EL (cell line): ENCODE measurements at regions not wholly inside any gene's neighbourhood (a gene's known extent, or its start where the extent isn't known, plus 50 kb on each side); places are given as distances from the start of the nearest gene placed in this dataset.
"Not testable (repeated sequence)": the region's sequence is repeated elsewhere in the genome, so short reads cannot be mapped to it uniquely, and the experiment has no call there.

Experiments
- DNase-seq: peaks from one replicate; pipeline ENCODE4 v3.0.0-alpha.2; 2016

DNA sequence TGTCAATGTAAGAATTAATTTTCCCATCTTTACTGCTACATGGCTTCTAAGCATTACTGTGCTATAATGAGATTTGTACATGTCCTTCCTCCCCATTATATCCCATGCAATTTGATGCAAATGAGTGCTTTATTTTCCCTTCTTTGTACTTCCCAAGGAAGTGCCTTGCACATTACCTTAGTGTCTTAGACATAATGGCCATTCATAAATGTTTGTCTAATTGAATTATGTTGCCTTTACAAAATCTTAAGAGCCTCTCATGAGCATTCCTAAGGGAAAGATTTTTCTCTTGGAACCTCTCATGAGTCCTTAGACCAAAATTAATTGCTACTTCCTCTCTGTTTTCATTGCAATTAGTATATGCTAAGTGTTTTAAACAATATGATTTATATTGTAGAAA is 741.7 kb downstream of the RERGL start:
- no peak for DNase-seq

GRCh38 chr12:17344649-17345048 is 738.7 kb upstream of the LMO3 start:
- DNase-seq, result no peak

DNA sequence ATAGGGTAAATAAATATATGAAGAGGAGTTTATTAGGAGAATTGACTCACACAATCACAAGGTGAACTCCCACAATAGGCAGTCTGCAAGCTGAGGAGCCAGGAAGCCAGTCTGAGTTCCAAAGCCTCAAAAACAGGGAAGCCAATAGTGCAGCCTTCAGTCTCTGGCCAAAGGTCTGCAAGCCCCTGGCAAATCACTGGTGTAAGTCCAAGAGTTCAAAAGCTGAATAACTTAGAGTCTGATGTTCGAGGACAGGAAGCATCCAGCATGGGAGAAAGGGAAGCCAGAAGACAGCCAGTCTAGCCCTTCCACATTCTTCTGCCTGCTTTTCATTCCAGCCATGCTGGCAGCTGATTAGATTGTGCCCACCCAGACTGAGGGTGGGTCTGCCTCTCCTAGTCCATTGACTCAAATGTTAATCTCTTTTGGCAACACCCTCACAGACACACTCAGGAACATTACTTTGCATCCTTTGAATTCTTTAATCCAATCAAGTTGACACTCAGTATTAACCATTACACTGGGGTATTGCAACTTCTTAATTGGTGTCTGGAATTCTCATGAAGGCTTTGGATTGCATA is 736.5 kb upstream of the LMO3 start:
- no peak for DNase-seq

DNA sequence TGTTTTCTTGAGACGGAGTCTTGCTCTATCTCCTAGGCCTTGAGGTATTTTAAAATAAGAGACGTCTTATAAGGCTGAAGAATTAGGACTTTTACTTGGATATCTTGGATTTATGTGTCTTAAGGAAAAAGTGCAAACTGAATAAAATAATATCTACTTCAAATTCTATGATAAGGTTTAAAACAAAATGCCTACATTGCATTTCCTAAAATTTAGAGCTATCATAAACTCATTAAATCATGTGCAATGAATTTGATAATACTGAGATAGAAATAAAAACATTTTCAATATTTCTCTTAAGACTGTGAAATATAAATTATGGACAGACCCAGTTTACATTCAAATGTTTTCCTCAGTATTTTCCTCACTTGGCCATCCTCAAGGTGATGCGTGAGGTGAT is 729.5 kb upstream of the LMO3 start:
- no peak for DNase-seq

DNA sequence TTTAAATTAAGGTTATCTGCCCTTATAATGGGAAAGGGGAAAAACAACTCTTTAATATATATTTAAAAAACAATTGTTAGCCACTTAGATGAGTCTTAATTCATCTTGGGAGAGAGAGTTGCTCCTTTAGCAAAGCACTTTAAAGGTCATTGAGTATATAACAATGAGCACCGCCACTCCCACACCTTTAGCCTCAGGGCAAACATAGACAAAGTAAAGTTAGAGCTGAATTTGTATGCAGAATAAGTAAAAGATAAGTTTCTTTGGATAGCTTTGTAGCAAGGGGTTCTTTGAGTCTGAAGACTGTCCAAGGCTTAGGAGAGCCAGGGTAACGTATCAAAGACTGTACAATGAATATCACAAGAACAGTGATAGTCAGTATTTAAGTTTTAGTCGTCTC is 728.8 kb upstream of the LMO3 start:
- no peak for DNase-seq

DNA sequence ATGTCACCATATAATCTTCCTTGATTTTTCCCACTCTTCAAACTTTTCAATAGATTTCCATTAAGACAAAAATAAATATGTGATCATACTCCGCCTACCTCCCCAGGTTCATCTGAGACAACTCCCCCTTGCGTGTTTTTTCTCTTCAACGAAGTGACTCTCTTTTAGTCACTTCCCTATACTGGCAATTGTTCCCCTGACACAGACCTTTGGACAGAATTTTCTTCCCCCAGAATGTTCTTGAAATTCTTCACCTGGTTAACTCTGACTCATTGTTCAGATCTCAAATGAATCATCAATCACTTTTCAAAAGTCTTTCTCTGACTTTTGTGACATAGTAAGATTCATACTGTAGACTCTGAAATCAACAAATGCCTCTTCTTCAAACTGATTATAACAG is 727.3 kb upstream of the LMO3 start:
- no peak for DNase-seq

DNA sequence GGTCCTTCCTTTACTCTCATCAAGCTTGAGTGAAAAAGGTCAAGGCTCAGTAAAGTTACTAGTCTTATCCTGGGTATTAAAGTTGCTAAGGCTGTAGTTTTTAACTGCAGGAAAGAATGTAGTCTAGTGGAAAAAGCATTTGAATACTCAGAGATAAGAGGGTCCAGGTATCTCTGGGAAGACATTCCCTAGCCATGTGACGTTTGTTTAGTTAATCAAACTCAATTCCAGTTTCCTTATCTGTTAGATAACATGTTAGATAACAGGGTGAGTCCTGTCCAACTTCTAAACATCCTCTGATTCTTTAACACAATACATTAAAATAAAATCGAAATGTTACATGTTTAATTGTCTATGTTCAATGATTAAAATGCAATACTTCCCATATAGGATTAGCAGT is 720.7 kb upstream of the LMO3 start:
- DNase-seq, result no peak

GRCh38 chr12:17322090-17322489 is 716.1 kb upstream of the LMO3 start:
- DNase-seq, result no peak

- DNase-seq, result no peak
Observed at GRCh38 chr12:17304503-17305347, 698.8 kb upstream of the LMO3 start.

DNA sequence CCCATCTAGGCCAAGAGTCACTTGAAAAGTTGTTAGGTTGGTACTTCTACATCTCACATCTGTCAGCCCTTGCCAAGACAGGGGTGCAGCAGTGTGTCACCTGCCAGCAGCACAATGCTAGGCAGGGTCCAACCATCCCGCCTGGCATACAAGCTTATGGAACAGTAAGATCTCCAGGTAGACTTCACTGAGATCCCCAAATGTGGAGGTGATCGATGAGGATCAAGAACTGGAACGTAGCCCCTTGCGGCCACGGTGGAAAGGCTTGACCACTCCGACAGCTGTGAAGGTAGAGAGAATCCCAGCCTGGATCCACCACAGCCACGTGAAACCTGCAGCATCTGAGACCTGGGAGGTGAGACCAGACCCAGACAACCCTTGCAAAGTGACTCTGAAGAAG is 696.0 kb upstream of the LMO3 start:
- no peak for DNase-seq

DNA sequence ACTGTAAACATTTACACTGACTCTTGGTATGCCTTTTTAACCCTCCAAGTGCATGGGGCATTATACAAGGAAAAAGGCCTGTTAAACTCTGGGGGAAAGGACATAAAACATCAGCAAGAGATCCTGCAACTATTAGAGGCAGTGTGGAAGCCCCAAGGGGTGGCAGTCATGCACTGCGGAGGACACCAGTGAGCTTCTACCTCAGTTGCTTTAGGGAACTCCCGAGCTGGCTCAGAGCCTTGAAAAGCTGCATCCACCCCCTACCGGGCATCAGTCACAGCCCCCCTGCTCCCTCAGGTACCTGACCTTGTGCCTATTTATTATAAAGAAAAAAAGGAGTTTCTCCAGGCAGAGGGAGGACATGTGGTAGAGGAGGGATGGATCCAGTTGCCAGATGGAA is 695.6 kb upstream of the LMO3 start:
- DNase-seq, result no peak

- DNase-seq, result no peak
Observed at GRCh38 chr12:17296882-17297281, 690.9 kb upstream of the LMO3 start.

DNA sequence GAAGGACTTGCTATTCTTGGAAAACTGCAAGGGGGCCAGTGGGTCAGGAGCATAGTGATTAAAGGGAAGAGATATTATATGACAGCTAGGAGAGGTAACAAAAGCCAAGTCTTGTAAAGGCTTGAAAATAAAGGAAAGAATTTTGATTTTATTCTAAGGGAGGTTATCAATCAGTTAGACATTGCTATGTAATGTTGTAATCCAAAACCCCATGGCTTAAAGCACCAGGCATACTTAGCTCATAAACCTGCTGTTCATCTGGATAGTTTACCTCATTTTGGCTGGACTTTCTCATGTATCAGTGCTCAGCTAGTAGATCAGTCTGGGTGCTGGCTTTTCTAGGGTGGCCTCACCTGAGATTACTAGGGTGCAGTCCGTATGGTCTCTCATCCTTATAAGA is 680.9 kb upstream of the LMO3 start:
- DNase-seq, result no peak

- DNase-seq, result no peak
Observed at GRCh38 chr12:17284873-17285272, 678.9 kb upstream of the LMO3 start.

- DNase-seq, result no peak
Observed at GRCh38 chr12:17283563-17283962, 677.6 kb upstream of the LMO3 start.

- not testable (repeated sequence) for DNase-seq
Observed at GRCh38 chr12:17282169-17282568, 676.2 kb upstream of the LMO3 start.

DNA sequence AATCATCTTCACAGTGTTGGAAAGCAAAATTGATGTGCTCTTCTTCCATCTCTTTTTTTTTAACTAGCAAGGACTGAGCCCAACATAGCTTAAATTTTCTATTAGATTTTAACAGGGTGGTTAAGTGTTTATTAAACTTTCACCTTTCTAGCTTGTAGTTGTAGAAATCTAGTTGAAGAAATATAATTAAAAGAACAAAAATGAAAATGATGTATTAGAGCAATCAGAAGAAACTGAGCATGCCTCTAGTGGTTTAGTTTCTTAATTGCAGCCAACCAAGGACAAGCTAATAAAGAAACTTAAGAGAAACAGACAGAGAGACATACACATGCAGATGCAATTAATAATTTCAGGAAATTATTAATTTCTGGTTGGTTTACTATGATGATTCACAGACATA is 673.0 kb upstream of the LMO3 start:
- DNase-seq, result no peak

GRCh38 chr12:17276196-17276595 is 670.2 kb upstream of the LMO3 start:
- no peak for DNase-seq

GRCh38 chr12:17266856-17267255 is 660.9 kb upstream of the LMO3 start:
- DNase-seq, result no peak

DNA sequence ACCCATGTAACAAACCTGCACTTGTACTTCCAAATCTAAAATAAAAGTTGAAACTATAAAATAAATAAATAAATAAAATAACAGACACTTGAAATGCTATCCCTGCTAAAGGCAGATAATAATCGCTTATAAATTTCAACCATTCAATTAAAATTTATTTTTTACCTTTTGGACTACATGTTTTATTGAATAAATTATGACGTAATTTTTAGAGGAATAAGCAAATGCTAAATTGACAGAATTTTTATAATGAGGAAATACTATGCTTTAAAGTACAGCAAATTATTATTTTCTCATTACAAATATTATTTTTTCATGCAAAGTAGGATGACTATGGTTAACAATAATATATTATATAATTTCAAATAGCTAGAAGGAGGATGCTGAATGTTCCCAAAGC is 658.6 kb upstream of the LMO3 start:
- DNase-seq, result no peak

GRCh38 chr12:17239874-17240273 is 633.9 kb upstream of the LMO3 start:
- no peak for DNase-seq

GRCh38 chr12:17235996-17236395 is 630.0 kb upstream of the LMO3 start:
- no peak for DNase-seq

- no peak for DNase-seq
Observed at GRCh38 chr12:17215759-17216570, 610.0 kb upstream of the LMO3 start.

GRCh38 chr12:17214929-17215328 is 609.0 kb upstream of the LMO3 start:
- no peak for DNase-seq
